ENCODE measurements at regions not wholly inside any gene's neighbourhood (a gene's known extent, or its start where the extent isn't known, plus 50 kb on each side); places are given as distances from the start of the nearest gene placed in this dataset.
"Not testable (repeated sequence)": the region's sequence is repeated elsewhere in the genome, so short reads cannot be mapped to it uniquely, and the experiment has no call there.

DNA sequence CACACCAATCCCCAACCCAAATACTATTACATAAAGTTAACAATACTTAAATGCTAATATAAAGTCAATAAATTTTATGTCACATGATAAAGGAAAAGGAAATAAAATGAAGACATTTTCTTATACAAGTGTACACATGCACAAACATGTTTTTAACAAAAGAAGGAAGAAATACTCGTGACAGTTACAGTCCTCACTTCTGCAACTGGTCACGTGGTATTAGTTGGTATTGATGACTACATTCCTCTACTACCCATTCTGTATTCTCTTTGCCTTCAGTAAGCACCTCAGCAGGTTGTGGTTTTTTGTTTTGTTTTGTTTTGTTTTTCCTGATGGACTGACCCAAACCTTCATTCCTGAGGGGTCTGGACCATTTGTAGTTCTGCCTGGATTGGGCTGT lies 176.9 kb upstream of the CCNH start:
- Mint-ChIP-seq H3K9me3 (no peaks in the 10 kb centered on the region), H3K27ac (no peak overlapping the region), H3K36me3 (no peaks in the 10 kb centered on the region), H3K4me1 (no peaks in the 10 kb centered on the region), H3K4me3 (no peak overlapping the region), H3K27me3 (no peaks in the 10 kb centered on the region)
- DNase-seq (no peak), ATAC-seq (ENCODE audit: low read depth) (no peak)
- POLR2A ChIA-PET: no interaction called here

GRCh38 chr5:87588316-87588715 lies 175.6 kb upstream of the CCNH start:
- H3K27ac Mint-ChIP-seq: no peak overlapping the region
- H3K4me1 Mint-ChIP-seq: no peaks in the 10 kb centered on the region
- no peaks in the 10 kb centered on the region for H3K36me3 Mint-ChIP-seq
- POLR2A ChIA-PET: no interaction called here
- no peaks in the 10 kb centered on the region for H3K27me3 Mint-ChIP-seq
- H3K9me3 Mint-ChIP-seq: no peaks in the 10 kb centered on the region
- H3K4me3 Mint-ChIP-seq: no peak overlapping the region
- no peak for ATAC-seq (ENCODE audit: low read depth)
- no peak for DNase-seq

DNA sequence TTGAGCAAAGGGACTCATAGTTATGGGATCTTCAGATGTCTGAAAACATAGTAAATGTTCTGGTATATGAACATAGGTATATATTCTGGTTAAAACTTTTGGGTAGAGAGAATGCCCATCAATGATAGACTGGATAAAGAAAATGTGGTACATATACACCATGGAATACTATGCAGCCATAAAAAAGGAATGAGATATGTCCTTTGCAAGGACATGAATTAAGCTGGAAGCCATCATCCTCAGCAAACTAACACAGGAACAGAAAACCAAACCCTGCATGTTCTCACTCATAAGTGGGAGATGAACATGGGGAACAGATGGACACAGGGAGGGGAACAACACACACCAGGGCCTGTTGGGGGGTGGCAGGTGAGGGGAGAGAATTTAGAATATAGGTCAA lies 171.0 kb upstream of the CCNH start:
- H3K27me3 Mint-ChIP-seq; ATAC-seq (ENCODE audit: low read depth); H3K9me3 Mint-ChIP-seq; POLR2A ChIA-PET; H3K4me1 Mint-ChIP-seq; H3K4me3 Mint-ChIP-seq; H3K36me3 Mint-ChIP-seq; H3K27ac Mint-ChIP-seq; DNase-seq: not testable (repeated sequence)

DNA sequence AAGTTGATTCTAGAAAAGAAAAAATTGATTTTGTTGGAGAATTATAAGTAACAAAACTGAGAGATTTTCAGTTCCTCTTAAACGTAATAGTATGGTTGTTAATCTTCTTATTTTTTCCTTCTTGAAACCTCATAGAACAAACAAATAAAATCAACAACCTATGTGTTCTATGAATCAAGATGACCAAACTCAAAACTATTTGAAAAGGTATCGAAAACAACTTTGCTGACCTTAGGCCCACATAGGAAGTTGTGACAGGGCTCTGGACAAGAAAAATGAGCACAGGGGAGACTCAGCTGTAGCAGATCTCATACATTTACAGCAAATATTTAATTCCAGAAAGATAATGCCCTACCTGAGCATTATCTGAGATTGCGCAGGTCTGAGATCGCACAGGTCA lies 169.4 kb upstream of the CCNH start:
- Mint-ChIP-seq H3K4me1 (no peaks in the 10 kb centered on the region), H3K27me3 (no peaks in the 10 kb centered on the region), H3K9me3 (no peaks in the 10 kb centered on the region), H3K36me3 (no peaks in the 10 kb centered on the region), H3K27ac (no peak overlapping the region), H3K4me3 (no peak overlapping the region)
- ATAC-seq (ENCODE audit: low read depth) (no peak), DNase-seq (no peak)
- POLR2A ChIA-PET: no interaction called here

DNA sequence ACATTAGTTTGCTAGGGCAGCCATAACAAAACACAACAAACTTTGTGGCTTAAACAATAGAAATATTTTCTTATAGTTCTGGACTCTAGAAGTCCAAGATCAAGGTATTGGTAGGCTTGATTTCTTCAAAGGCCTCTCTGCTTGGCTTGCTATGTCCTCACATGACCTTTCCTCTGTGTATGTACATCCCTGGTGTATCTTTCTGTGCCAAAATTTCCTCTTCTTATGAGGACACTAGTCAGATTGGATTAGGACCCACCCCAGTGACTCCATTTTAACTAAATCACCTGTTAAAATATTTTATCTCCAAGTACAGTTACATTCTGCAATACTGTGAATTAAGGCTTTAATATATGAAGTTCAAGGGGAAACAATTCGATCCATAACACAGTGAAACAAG lies 168.9 kb upstream of the CCNH start:
- Mint-ChIP-seq H3K4me3 (no peak overlapping the region), H3K4me1 (no peaks in the 10 kb centered on the region), H3K36me3 (no peaks in the 10 kb centered on the region), H3K27ac (no peak overlapping the region), H3K9me3 (no peaks in the 10 kb centered on the region), H3K27me3 (no peaks in the 10 kb centered on the region)
- DNase-seq: no peak
- POLR2A ChIA-PET: no interaction called here
- ATAC-seq (ENCODE audit: low read depth): no peak

GRCh38 chr5:87579678-87580077 lies 166.9 kb upstream of the CCNH start:
- POLR2A ChIA-PET: no interaction called here
- Mint-ChIP-seq H3K27me3 (no peaks in the 10 kb centered on the region), H3K9me3 (no peaks in the 10 kb centered on the region), H3K36me3 (no peaks in the 10 kb centered on the region), H3K4me1 (no peaks in the 10 kb centered on the region), H3K4me3 (no peak overlapping the region), H3K27ac (no peak overlapping the region)
- DNase-seq (no peak), ATAC-seq (ENCODE audit: low read depth) (no peak)

GRCh38 chr5:87576867-87577266 lies 164.1 kb upstream of the CCNH start:
- H3K9me3 Mint-ChIP-seq: no peaks in the 10 kb centered on the region
- ATAC-seq (ENCODE audit: low read depth): no peak
- no peaks in the 10 kb centered on the region for H3K36me3 Mint-ChIP-seq
- H3K27ac Mint-ChIP-seq: no peak overlapping the region
- H3K4me3 Mint-ChIP-seq: no peak overlapping the region
- H3K27me3 Mint-ChIP-seq: no peaks in the 10 kb centered on the region
- no peak for DNase-seq
- POLR2A ChIA-PET: no interaction called here
- no peaks in the 10 kb centered on the region for H3K4me1 Mint-ChIP-seq

- H3K36me3 Mint-ChIP-seq; H3K4me1 Mint-ChIP-seq; H3K4me3 Mint-ChIP-seq; H3K27ac Mint-ChIP-seq; ATAC-seq (ENCODE audit: low read depth); POLR2A ChIA-PET; H3K9me3 Mint-ChIP-seq; DNase-seq; H3K27me3 Mint-ChIP-seq: not testable (repeated sequence)
Measured at GRCh38 chr5:87576306-87576705, 163.6 kb upstream of the CCNH start.

DNA sequence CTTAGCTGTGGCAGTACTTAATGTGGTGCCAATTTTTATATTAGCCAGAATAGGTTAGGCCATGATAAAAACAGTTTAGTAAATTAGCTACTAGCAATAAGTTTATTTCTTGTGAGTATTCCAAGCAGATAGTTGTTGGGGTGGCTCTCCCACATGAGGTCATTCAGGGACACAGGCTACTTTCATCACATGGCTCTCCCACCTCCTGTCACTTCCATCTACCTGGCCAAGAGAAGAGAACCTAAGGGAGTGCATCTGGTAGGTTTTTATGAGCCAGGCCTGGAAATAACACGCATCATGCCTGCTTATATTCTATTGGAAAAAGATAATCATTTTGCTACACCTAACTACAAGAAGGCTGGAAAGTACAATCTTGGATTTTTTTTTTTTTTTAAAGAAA lies 161.4 kb upstream of the CCNH start:
- DNase-seq: no peak
- Mint-ChIP-seq H3K27me3 (no peaks in the 10 kb centered on the region), H3K4me1 (no peaks in the 10 kb centered on the region), H3K4me3 (no peak overlapping the region), H3K9me3 (no peaks in the 10 kb centered on the region), H3K36me3 (no peaks in the 10 kb centered on the region), H3K27ac (no peak overlapping the region)
- POLR2A ChIA-PET: no interaction called here
- no peak for ATAC-seq (ENCODE audit: low read depth)

GRCh38 chr5:87572611-87573010 lies 159.9 kb upstream of the CCNH start:
- ATAC-seq (ENCODE audit: low read depth) (no peak), DNase-seq (no peak)
- H3K27ac Mint-ChIP-seq: no peak overlapping the region
- H3K4me1 Mint-ChIP-seq: no peaks in the 10 kb centered on the region
- POLR2A ChIA-PET: no interaction called here
- H3K27me3 Mint-ChIP-seq: no peaks in the 10 kb centered on the region
- H3K9me3 Mint-ChIP-seq: no peaks in the 10 kb centered on the region
- H3K36me3 Mint-ChIP-seq: no peaks in the 10 kb centered on the region
- H3K4me3 Mint-ChIP-seq: no peak overlapping the region

DNA sequence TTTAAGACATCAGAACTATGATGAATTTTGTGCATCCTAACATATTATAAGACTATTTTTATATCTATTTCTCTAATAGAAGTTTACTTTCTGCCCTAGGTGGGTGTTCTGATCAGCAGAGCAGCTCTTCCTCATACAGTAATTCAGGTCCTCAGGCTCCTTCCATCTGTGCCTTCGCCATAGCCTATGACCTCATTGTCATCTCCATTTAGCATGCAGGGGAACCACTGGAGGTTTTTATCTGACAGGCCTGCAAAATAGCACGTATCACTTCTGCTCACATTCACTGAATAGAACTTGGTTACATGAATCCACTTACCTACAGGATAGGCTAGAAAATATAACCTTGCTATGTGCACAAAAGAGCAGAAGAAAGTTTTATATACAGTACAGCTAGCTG lies 159.4 kb upstream of the CCNH start:
- ATAC-seq (ENCODE audit: low read depth): no peak
- Mint-ChIP-seq H3K27ac (no peak overlapping the region), H3K4me1 (no peaks in the 10 kb centered on the region), H3K36me3 (no peaks in the 10 kb centered on the region), H3K27me3 (no peaks in the 10 kb centered on the region), H3K9me3 (no peaks in the 10 kb centered on the region), H3K4me3 (no peak overlapping the region)
- POLR2A ChIA-PET: no interaction called here
- DNase-seq: no peak

DNA sequence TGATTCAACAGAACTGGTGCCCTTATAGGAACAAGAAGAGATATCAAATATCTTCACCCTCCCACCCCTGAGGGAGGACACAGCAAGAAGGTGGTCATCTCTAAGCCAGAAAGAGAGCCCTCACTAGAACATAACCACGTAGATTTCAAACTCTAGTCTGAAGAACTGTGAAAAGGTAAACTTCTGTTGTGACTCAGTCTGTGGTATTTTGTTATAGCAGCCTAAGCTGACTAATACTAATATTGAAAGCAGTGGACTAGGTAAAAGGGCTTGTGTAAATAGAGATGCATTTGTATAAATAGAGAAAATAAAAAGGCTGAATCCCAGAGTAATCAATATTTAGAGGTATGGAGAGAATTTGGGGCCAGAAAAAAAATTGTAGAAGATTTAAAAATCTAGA lies 157.6 kb upstream of the CCNH start:
- no peaks in the 10 kb centered on the region for H3K27me3 Mint-ChIP-seq
- H3K9me3 Mint-ChIP-seq: no peaks in the 10 kb centered on the region
- POLR2A ChIA-PET: no interaction called here
- H3K4me1 Mint-ChIP-seq: no peaks in the 10 kb centered on the region
- H3K4me3 Mint-ChIP-seq: no peak overlapping the region
- H3K36me3 Mint-ChIP-seq: no peaks in the 10 kb centered on the region
- no peak overlapping the region for H3K27ac Mint-ChIP-seq
- DNase-seq (no peak), ATAC-seq (ENCODE audit: low read depth) (no peak)

DNA sequence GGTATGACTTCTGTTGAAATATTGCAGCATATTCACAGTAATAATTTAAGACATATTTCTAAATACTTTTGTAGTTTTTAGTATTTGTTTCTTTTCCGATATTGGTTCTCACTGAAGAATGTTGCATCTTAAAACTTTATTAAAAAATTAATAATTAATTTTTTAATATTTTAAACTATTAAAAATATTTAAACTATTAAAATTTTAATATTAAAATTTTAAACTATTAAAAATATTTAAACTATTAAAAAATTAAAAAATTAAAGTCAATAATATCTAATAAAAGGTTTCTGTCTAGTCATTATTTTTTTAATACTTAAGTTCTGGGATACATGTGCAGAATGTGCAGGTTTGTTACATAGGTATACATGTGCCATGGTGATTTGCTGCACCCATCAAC lies 149.3 kb upstream of the CCNH start:
- no peak for ATAC-seq (ENCODE audit: low read depth)
- Mint-ChIP-seq H3K36me3 (no peaks in the 10 kb centered on the region), H3K4me1 (no peaks in the 10 kb centered on the region), H3K4me3 (no peak overlapping the region), H3K27me3 (peaks cover 3% of the 10 kb centered on the region), H3K27ac (no peak overlapping the region), H3K9me3 (no peaks in the 10 kb centered on the region)
- no peak for DNase-seq
- POLR2A ChIA-PET: no interaction called here

GRCh38 chr5:87560528-87560927 lies 147.8 kb upstream of the CCNH start:
- H3K36me3 Mint-ChIP-seq: no peaks in the 10 kb centered on the region
- no peak overlapping the region for H3K4me3 Mint-ChIP-seq
- peaks cover 3% of the 10 kb centered on the region for H3K27me3 Mint-ChIP-seq

DNA sequence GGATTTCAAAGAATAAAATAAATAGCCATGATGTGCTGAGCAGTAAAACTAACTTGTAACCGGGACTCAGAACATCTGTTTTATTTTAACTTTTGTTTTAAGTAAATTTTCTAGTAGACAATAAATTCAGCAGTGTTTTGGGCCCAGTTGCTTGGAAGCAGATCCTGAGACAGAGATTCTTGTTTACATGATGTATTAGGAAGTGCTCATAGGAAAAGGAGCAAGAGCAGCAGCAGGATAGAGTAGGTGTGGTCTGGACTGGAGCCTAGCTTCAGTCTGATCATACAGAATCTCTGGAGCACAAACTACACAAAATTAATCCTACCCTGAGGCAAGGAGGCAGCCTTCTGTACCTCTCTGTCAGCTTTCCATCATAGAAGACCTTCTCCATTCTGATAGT lies 139.2 kb upstream of the CCNH start:
- Mint-ChIP-seq H3K36me3 (no peaks in the 10 kb centered on the region), H3K27me3 (no peaks in the 10 kb centered on the region), H3K27ac (no peak overlapping the region), H3K4me1 (no peaks in the 10 kb centered on the region), H3K4me3 (no peak overlapping the region), H3K9me3 (peaks cover 2% of the 10 kb centered on the region)
- POLR2A ChIA-PET: no interaction called here
- DNase-seq (no peak), ATAC-seq (ENCODE audit: low read depth) (no peak)

More at GRCh38 chr5:87560528-87560927, 147.8 kb upstream of the CCNH start:
- no peaks in the 10 kb centered on the region for H3K4me1 Mint-ChIP-seq
- DNase-seq (no peak), ATAC-seq (ENCODE audit: low read depth) (no peak)
- no peak overlapping the region for H3K27ac Mint-ChIP-seq
- POLR2A ChIA-PET: no interaction called here
- H3K9me3 Mint-ChIP-seq: no peaks in the 10 kb centered on the region

Data from activated naive CD8-positive, alpha-beta T cell treated with anti-CD3 and anti-CD28 coated beads, Interleukin-2, amount 10 ng/mL, durations not matched to agents 7 days and 5 days (primary cell).